D341Med (cell line): ENCODE measurements at regions not wholly inside any gene's neighbourhood (a gene's known extent, or its start where the extent isn't known, plus 50 kb on each side); places are given as distances from the start of the nearest gene placed in this dataset.

ENCODE experiments used
- DNase-seq: peaks from one replicate; pipeline ENCODE4 v3.0.0; 2012; ENCODE audit warnings: low spot score

- no peak for DNase-seq
Measured at GRCh38 chr7:46879783-46880182, 702.1 kb downstream of the TNS3 start.

GRCh38 chr7:46871516-46871915 is 710.4 kb downstream of the TNS3 start:
- DNase-seq, result no peak

GRCh38 chr7:46864716-46865115 is 717.2 kb downstream of the TNS3 start:
- DNase-seq, result no peak

- no peak for DNase-seq
Measured at GRCh38 chr7:46859963-46860475, 721.9 kb downstream of the TNS3 start.

GRCh38 chr7:46855851-46856250 is 726.1 kb downstream of the TNS3 start:
- DNase-seq, result no peak

- DNase-seq, result no peak
Measured at GRCh38 chr7:46854958-46855473, 726.9 kb downstream of the TNS3 start.

- DNase-seq, result no peak
Measured at GRCh38 chr7:46853451-46853850, 728.5 kb downstream of the TNS3 start.

- DNase-seq, result no peak
Measured at GRCh38 chr7:46852795-46853194, 729.1 kb downstream of the TNS3 start.

GRCh38 chr7:46850563-46851330 is 731.2 kb downstream of the TNS3 start:
- DNase-seq, result no peak

- DNase-seq, result no peak
Measured at GRCh38 chr7:46848944-46849343, 733.0 kb downstream of the TNS3 start.

GRCh38 chr7:46848311-46848710 is 733.6 kb downstream of the TNS3 start:
- no peak for DNase-seq

GRCh38 chr7:46847126-46847525 is 734.8 kb downstream of the TNS3 start:
- no peak for DNase-seq

GRCh38 chr7:46844486-46844885 is 737.4 kb downstream of the TNS3 start:
- DNase-seq, result no peak

GRCh38 chr7:46841248-46841647 is 740.7 kb downstream of the TNS3 start:
- no peak for DNase-seq

GRCh38 chr7:46839651-46840050 is 742.3 kb downstream of the TNS3 start:
- no peak for DNase-seq

- no peak for DNase-seq
Measured at GRCh38 chr7:46838463-46838862, 743.4 kb downstream of the TNS3 start.

- no peak for DNase-seq
Measured at GRCh38 chr7:46835556-46835955, 746.4 kb downstream of the TNS3 start.

- DNase-seq, result no peak
Measured at GRCh38 chr7:46834921-46835320, 747.0 kb downstream of the TNS3 start.

- no peak for DNase-seq
Measured at GRCh38 chr7:46833197-46833596, 748.7 kb downstream of the TNS3 start.

GRCh38 chr7:46832136-46832535 is 749.8 kb downstream of the TNS3 start:
- DNase-seq, result no peak

GRCh38 chr7:46819819-46820218 is 762.1 kb downstream of the TNS3 start:
- DNase-seq, result no peak

GRCh38 chr7:46814516-46815250 is 767.2 kb downstream of the TNS3 start:
- no peak for DNase-seq

- no peak for DNase-seq
Measured at GRCh38 chr7:46812101-46812675, 769.7 kb downstream of the TNS3 start.
